ENCODE measurements at regions not wholly inside any gene's neighbourhood (a gene's known extent, or its start where the extent isn't known, plus 50 kb on each side); places are given as distances from the start of the nearest gene placed in this dataset.
"Not testable (repeated sequence)": the region's sequence is repeated elsewhere in the genome, so short reads cannot be mapped to it uniquely, and the experiment has no call there.

DNA sequence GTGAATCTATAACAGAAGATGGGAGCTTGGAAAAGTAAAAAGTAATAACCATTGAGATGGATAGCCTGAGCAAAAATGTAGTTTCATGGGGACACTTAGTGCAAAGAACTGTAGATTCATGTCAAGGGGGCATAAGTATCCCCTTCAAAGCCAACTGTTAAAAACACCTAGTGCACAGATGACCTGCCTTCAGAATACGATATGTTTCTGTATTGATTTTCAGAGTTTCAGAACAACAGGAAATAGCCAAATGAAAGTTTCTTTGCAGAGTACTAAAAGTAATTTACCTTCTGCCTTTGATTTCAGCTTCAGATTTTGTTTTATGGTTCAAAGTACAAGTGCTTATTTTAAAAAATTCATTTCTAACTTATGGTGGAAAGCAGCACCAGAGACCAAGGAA lies 593.1 kb downstream of the TTLL7 start:
- TF ChIP-seq, protein P1, sequence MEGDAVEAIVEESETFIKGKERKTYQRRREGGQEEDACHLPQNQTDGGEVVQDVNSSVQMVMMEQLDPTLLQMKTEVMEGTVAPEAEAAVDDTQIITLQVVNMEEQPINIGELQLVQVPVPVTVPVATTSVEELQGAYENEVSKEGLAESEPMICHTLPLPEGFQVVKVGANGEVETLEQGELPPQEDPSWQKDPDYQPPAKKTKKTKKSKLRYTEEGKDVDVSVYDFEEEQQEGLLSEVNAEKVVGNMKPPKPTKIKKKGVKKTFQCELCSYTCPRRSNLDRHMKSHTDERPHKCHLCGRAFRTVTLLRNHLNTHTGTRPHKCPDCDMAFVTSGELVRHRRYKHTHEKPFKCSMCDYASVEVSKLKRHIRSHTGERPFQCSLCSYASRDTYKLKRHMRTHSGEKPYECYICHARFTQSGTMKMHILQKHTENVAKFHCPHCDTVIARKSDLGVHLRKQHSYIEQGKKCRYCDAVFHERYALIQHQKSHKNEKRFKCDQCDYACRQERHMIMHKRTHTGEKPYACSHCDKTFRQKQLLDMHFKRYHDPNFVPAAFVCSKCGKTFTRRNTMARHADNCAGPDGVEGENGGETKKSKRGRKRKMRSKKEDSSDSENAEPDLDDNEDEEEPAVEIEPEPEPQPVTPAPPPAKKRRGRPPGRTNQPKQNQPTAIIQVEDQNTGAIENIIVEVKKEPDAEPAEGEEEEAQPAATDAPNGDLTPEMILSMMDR (IDR thresholded peaks at IDR 0.05), result not testable (repeated sequence)
- not testable (repeated sequence) for TF ChIP-seq POLR2A (IDR thresholded peaks at IDR 0.05)
